OCI-LY7 (cell line): ENCODE measurements at regions not wholly inside any gene's neighbourhood (a gene's known extent, or its start where the extent isn't known, plus 50 kb on each side); places are given as distances from the start of the nearest gene placed in this dataset.

ENCODE experiments used
- EZH2phosphoT487 ChIP-seq: fragments of 200-600 bp; sonication (generic); IDR thresholded peaks from 2 replicates; pipeline ENCODE4 v1.6.1; 2018; ENCODE audit warnings: low read depth, borderline replicate concordance, mild to moderate bottlenecking, mixed run types, antibody characterized with exemption, low read length, moderate library complexity, mixed read lengths
- TF ChIP-seq, protein P1 (sequence below): fragments of 200-600 bp; sonication (generic); conservative IDR thresholded peaks from 2 replicates; pipeline ENCODE4 v1.5.1; 2014; ENCODE audit warnings: mild to moderate bottlenecking, antibody characterized with exemption, low read length, moderate library complexity, mixed read lengths

GRCh38 chr7:85528581-85528980, 341.7 kb upstream of the SEMA3D start:
- TF ChIP-seq, protein P1, sequence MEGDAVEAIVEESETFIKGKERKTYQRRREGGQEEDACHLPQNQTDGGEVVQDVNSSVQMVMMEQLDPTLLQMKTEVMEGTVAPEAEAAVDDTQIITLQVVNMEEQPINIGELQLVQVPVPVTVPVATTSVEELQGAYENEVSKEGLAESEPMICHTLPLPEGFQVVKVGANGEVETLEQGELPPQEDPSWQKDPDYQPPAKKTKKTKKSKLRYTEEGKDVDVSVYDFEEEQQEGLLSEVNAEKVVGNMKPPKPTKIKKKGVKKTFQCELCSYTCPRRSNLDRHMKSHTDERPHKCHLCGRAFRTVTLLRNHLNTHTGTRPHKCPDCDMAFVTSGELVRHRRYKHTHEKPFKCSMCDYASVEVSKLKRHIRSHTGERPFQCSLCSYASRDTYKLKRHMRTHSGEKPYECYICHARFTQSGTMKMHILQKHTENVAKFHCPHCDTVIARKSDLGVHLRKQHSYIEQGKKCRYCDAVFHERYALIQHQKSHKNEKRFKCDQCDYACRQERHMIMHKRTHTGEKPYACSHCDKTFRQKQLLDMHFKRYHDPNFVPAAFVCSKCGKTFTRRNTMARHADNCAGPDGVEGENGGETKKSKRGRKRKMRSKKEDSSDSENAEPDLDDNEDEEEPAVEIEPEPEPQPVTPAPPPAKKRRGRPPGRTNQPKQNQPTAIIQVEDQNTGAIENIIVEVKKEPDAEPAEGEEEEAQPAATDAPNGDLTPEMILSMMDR: no peak
- no peak for TF ChIP-seq EZH2phosphoT487
